ENCODE measurements at regions not wholly inside any gene's neighbourhood (a gene's known extent, or its start where the extent isn't known, plus 50 kb on each side); places are given as distances from the start of the nearest gene placed in this dataset.
A peak's percentile ranks its signal among the peaks of the same experiment; 100 is the strongest.
"Not testable (repeated sequence)": the region's sequence is repeated elsewhere in the genome, so short reads cannot be mapped to it uniquely, and the experiment has no call there.

DNA sequence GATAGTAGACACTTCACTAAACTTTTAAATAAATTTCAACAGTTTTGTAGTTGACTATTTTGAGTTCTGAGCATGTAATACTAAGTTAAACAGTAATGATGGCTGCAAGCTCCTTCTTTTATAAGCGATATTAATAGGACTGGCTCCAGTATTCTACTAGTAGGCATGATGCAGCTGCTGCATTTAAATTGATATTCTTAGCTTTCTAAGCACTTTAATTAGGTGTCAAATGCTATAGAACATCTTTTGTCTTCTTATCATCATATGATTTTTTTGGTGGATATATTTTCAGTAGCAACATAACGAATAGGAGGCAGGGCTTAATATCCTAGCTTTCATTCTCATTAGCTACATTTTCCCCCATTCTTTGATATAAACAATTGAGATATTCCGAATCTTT, 141.1 kb downstream of the FBXO4 start:
- no peak for DNase-seq (ENCODE audit: low read depth)
- no peak overlapping the region for H3K4me3 ChIP-seq (ENCODE audit: low read length)
- TF ChIP-seq, protein P1, sequence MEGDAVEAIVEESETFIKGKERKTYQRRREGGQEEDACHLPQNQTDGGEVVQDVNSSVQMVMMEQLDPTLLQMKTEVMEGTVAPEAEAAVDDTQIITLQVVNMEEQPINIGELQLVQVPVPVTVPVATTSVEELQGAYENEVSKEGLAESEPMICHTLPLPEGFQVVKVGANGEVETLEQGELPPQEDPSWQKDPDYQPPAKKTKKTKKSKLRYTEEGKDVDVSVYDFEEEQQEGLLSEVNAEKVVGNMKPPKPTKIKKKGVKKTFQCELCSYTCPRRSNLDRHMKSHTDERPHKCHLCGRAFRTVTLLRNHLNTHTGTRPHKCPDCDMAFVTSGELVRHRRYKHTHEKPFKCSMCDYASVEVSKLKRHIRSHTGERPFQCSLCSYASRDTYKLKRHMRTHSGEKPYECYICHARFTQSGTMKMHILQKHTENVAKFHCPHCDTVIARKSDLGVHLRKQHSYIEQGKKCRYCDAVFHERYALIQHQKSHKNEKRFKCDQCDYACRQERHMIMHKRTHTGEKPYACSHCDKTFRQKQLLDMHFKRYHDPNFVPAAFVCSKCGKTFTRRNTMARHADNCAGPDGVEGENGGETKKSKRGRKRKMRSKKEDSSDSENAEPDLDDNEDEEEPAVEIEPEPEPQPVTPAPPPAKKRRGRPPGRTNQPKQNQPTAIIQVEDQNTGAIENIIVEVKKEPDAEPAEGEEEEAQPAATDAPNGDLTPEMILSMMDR (IDR thresholded peaks at IDR 0.05; ENCODE audit: insufficient read depth, low read depth, low read length, missing control alignments): no peak

DNA sequence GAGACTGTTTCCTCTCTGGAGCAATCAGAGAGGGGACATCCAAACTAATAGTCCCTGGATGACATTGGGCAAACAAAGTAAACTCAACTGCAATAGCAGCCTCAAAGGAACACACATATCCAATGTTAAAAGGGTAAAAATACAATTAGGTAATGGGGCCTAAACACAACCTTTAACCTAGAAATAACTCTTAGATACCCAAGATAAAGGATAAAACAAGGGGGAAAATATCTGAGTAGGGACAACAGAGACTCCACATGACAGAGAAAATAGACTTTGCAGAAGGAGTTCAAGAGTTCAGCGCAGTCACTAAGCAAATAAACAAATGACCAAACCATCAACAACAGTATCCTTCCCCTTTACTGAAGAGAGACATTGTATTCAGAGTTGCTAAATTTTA, 149.3 kb downstream of the FBXO4 start:
- no peak overlapping the region for H3K4me3 ChIP-seq (ENCODE audit: low read length)
- TF ChIP-seq, protein P1 (IDR thresholded peaks at IDR 0.05; ENCODE audit: insufficient read depth, low read depth, low read length, missing control alignments): no peak
- DNase-seq (ENCODE audit: low read depth): no peak

DNA sequence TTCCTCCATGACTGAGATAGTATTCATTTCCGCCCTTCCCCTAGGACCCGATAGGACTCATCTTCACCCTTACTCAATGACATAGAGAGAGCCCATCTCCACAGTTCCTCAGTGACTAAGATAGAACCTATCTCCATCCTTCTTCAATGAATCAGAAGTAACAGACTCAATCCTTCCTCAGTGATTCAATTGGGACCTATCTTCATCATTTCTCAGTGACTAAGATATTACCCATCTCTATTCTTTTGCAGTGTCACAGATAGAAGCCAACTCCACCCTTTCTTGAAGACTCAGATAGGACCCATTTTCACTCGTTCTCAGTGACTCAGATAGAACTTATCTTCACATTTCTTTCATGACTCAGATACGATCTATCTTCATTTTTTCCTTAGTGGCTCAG, 164.6 kb downstream of the FBXO4 start:
- TF ChIP-seq, protein P1 (IDR thresholded peaks at IDR 0.05; ENCODE audit: insufficient read depth, low read depth, low read length, missing control alignments): no peak
- no peak for DNase-seq (ENCODE audit: low read depth)
- no peak overlapping the region for H3K4me3 ChIP-seq (ENCODE audit: low read length)

DNA sequence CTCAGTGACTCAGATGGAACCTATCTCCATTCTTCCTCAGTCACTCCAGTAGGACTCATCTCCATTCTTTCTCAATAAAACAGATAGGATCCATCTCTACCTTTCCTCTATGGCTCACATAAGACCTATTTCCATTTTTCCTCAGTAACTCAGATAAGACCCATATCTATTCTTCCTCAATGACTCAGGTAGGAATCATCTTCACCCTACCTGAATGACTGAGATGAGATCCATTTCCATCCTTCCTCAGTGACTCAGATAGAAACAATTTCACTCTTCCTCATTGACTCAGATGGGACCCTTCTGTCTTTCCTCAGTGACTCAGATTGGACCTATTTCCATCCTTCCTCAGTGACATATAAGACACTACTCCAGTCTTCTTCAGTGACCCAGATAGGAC, 165.1 kb downstream of the FBXO4 start:
- DNase-seq (ENCODE audit: low read depth): peak; percentile 16
- no peak overlapping the region for H3K4me3 ChIP-seq (ENCODE audit: low read length)
- TF ChIP-seq, protein P1 (IDR thresholded peaks at IDR 0.05; ENCODE audit: insufficient read depth, low read depth, low read length, missing control alignments): no peak

DNA sequence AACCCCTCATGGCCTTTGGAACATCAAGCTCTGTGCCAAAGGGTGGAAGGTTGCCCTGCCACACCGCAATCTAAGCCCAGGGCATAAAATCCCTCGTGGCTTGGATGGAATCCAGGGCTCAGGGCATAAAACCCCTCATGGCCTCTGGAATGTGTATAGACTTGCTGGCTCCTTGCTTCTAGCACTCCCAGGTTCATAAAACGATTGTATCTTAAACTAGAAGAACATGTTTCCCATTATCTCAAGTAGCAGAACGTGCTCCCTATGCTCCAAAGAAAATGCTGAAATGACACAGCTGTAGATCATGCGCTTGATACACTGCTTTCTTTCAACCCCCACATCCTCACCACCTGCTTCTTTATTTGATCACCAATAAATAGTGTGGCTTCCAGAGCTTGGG, 174.8 kb downstream of the FBXO4 start:
- not testable (repeated sequence) for DNase-seq (ENCODE audit: low read depth); H3K4me3 ChIP-seq (ENCODE audit: low read length)

DNA sequence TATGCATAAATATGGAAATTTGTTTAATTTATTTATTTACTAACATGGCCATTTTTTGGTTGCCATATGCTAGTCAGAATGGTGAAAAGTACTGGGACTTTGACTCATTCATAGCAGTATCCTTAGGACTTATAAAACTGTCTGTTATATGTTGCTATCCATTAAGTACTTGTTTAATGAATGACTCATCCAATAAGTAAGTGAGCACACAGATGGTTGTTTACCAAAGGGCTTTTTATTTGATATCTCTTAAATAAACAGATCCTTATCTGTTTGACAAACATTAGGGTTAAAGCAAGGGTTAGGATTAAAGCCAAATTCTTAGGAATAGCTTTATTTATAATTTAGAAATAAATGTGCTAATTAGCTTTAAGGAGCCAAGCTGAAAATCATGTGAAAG, 183.4 kb downstream of the FBXO4 start:
- TF ChIP-seq, protein P1 (IDR thresholded peaks at IDR 0.05; ENCODE audit: insufficient read depth, low read depth, low read length, missing control alignments): no peak
- DNase-seq (ENCODE audit: low read depth): peak; percentile 19
- H3K4me3 ChIP-seq (ENCODE audit: low read length): no peak overlapping the region

DNA sequence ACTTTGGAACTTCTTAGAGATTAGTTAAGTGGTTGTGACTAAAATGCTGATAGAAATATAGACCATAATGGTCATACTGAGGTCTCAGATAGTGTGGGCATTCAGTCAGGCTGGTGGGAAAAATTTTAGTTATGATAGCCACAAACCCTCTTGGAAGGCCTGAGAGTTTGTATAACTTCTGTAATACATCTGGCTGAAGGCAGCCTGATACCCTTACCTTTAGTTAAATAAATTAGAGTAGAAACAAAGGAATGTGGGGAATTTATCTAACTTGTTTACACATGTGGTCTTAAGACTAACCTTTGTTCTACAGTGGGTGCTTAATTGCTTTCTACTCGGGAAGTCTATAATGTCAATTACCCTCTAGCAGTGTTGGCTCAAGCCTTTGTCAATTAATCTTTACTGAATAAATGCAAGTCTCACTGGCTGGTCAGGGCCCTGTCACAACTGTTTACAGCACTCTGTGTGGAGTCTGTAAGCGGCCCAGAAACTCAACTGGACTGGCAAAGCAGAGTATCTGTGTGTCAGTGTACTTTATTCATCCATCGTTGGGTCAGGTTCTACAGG, 184.0 kb downstream of the FBXO4 start:
- no peak overlapping the region for H3K4me3 ChIP-seq (ENCODE audit: low read length)
- TF ChIP-seq, protein P1 (IDR thresholded peaks at IDR 0.05; ENCODE audit: insufficient read depth, low read depth, low read length, missing control alignments): no peak
- DNase-seq (ENCODE audit: low read depth): no peak

DNA sequence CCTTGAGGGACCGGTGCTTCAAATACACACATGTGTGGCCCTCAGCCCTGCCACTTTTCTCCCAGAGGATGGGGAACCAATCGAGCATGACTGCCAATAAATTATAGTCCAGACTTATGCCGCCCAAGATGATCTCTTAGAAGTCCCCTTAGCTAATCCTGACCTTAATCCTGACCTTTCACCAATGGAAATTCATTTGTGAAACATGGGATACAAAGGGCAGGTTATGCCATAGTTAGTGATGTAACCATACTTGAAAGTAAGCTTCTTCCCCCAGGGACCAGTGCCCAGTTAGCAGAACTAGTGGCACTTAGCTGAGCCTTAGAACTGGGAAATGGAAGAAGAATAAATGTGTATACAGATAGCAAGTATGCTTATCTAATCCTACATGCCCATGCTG, 190.6 kb downstream of the FBXO4 start:
- DNase-seq (ENCODE audit: low read depth); H3K4me3 ChIP-seq (ENCODE audit: low read length): not testable (repeated sequence)
